ENCODE measurements at regions not wholly inside any gene's neighbourhood (a gene's known extent, or its start where the extent isn't known, plus 50 kb on each side); places are given as distances from the start of the nearest gene placed in this dataset.
A peak's percentile ranks its signal among the peaks of the same experiment; 100 is the strongest.

GRCh38 chr18:24595561-24596031, 135.2 kb downstream of the HRH4 start:
- H3K27me3 ChIP-seq (ENCODE audit: control insufficient read depth, insufficient read depth, low read length): no peaks in the 10 kb centered on the region
- no peaks in the 10 kb centered on the region for H3K9me3 ChIP-seq (ENCODE audit: control insufficient read depth, insufficient read depth, low read length)
- no peaks in the 10 kb centered on the region for H3K4me1 ChIP-seq (ENCODE audit: control insufficient read depth, insufficient read depth, low read length)
- peaks cover 6 to 28% of the 10 kb centered on the region in 2 donors for H3K27me3 Mint-ChIP-seq (ENCODE audit: low read depth in 2 of 2)
- no peak overlapping the region for H3K4me3 Mint-ChIP-seq
- H3K27ac ChIP-seq (ENCODE audit: low read length): no peak overlapping the region
- no peak for TF ChIP-seq CTCF (IDR thresholded peaks at IDR 0.05)
- H3K36me3 ChIP-seq (ENCODE audit: control insufficient read depth, insufficient read depth, low read length): no peaks in the 10 kb centered on the region
- 85% methylated on average over 12 of the region's 12 CpGs for WGBS (ENCODE audit: insufficient coverage)
- H3K4me3 ChIP-seq (ENCODE audit: low read length): no peak overlapping the region
- H3K4me1 Mint-ChIP-seq: no peaks in the 10 kb centered on the region
- ATAC-seq (no peak), DNase-seq (no peak)
- H3K9me3 Mint-ChIP-seq: no peaks in the 10 kb centered on the region
- intact Hi-C loops (cut with micrococcal nuclease): no loop called here
- H3K27ac Mint-ChIP-seq: no peak overlapping the region
- no peaks in the 10 kb centered on the region for H3K36me3 Mint-ChIP-seq

- no peaks in the 10 kb centered on the region for H3K9me3 ChIP-seq (ENCODE audit: control insufficient read depth, insufficient read depth, low read length)
- Mint-ChIP-seq H3K27ac (no peak overlapping the region), H3K9me3 (no peaks in the 10 kb centered on the region), H3K4me3 (no peak overlapping the region), H3K4me1 (no peaks in the 10 kb centered on the region), H3K36me3 (no peaks in the 10 kb centered on the region), H3K27me3 (ENCODE audit: low read depth in 2 of 2) (peaks cover 10 to 38% of the 10 kb centered on the region in 2 donors)
- H3K4me1 ChIP-seq (ENCODE audit: control insufficient read depth, insufficient read depth, low read length): no peaks in the 10 kb centered on the region
- H3K27me3 ChIP-seq (ENCODE audit: control insufficient read depth, insufficient read depth, low read length): no peaks in the 10 kb centered on the region
- peak in 1 of 2 donors; percentile 59 for DNase-seq
- ATAC-seq: no peak
- no peak overlapping the region for H3K4me3 ChIP-seq (ENCODE audit: low read length)
- TF ChIP-seq CTCF (IDR thresholded peaks at IDR 0.05): no peak
- intact Hi-C loops (cut with micrococcal nuclease): no loop called here
- no peaks in the 10 kb centered on the region for H3K36me3 ChIP-seq (ENCODE audit: control insufficient read depth, insufficient read depth, low read length)
- 50% methylated on average over 2 of the region's 6 CpGs for WGBS (ENCODE audit: insufficient coverage)
- no peak overlapping the region for H3K27ac ChIP-seq (ENCODE audit: low read length)
Observed at GRCh38 chr18:24600076-24600654, 139.7 kb downstream of the HRH4 start.

- no peaks in the 10 kb centered on the region for H3K36me3 ChIP-seq (ENCODE audit: control insufficient read depth, insufficient read depth, low read length)
- no peak overlapping the region for H3K4me3 Mint-ChIP-seq
- no peaks in the 10 kb centered on the region for H3K9me3 ChIP-seq (ENCODE audit: control insufficient read depth, insufficient read depth, low read length)
- H3K27ac ChIP-seq (ENCODE audit: low read length): no peak overlapping the region
- 57% methylated on average over 1 of the region's 1 CpG for WGBS (ENCODE audit: insufficient coverage)
- no peaks in the 10 kb centered on the region for H3K4me1 Mint-ChIP-seq
- H3K27me3 ChIP-seq (ENCODE audit: control insufficient read depth, insufficient read depth, low read length): no peaks in the 10 kb centered on the region
- H3K9me3 Mint-ChIP-seq: no peaks in the 10 kb centered on the region
- peaks cover 13 to 38% of the 10 kb centered on the region in 2 donors for H3K27me3 Mint-ChIP-seq (ENCODE audit: low read depth in 2 of 2)
- TF ChIP-seq CTCF (IDR thresholded peaks at IDR 0.05): no peak
- ATAC-seq: no peak
- H3K27ac Mint-ChIP-seq: no peak overlapping the region
- H3K4me3 ChIP-seq (ENCODE audit: low read length): no peak overlapping the region
- DNase-seq: no peak
- intact Hi-C loops (cut with micrococcal nuclease): no loop called here
- no peaks in the 10 kb centered on the region for H3K4me1 ChIP-seq (ENCODE audit: control insufficient read depth, insufficient read depth, low read length)
- H3K36me3 Mint-ChIP-seq: no peaks in the 10 kb centered on the region
Observed at GRCh38 chr18:24601585-24601984, 141.1 kb downstream of the HRH4 start.

- H3K9me3 Mint-ChIP-seq: no peaks in the 10 kb centered on the region
- H3K4me1 Mint-ChIP-seq: no peaks in the 10 kb centered on the region
- 92% methylated on average over 3 of the region's 4 CpGs for WGBS (ENCODE audit: insufficient coverage)
- intact Hi-C loops (cut with micrococcal nuclease): no loop called here
- ATAC-seq (no peak), DNase-seq (no peak)
- Histone ChIP-seq H3K4me3 (ENCODE audit: low read length) (no peak overlapping the region), H3K9me3 (ENCODE audit: control insufficient read depth, insufficient read depth, low read length) (no peaks in the 10 kb centered on the region), H3K4me1 (ENCODE audit: control insufficient read depth, insufficient read depth, low read length) (no peaks in the 10 kb centered on the region), H3K36me3 (ENCODE audit: control insufficient read depth, insufficient read depth, low read length) (no peaks in the 10 kb centered on the region), H3K27me3 (ENCODE audit: control insufficient read depth, insufficient read depth, low read length) (no peaks in the 10 kb centered on the region), H3K27ac (ENCODE audit: low read length) (no peak overlapping the region)
- no peak overlapping the region for H3K27ac Mint-ChIP-seq
- TF ChIP-seq CTCF (IDR thresholded peaks at IDR 0.05): no peak
- H3K27me3 Mint-ChIP-seq (ENCODE audit: low read depth in 2 of 2): peaks cover 13 to 38% of the 10 kb centered on the region in 2 donors
- no peaks in the 10 kb centered on the region for H3K36me3 Mint-ChIP-seq
- no peak overlapping the region for H3K4me3 Mint-ChIP-seq
Observed at GRCh38 chr18:24602201-24602600, 141.8 kb downstream of the HRH4 start.
